ENCODE measurements at regions not wholly inside any gene's neighbourhood (a gene's known extent, or its start where the extent isn't known, plus 50 kb on each side); places are given as distances from the start of the nearest gene placed in this dataset.
"Not testable (repeated sequence)": the region's sequence is repeated elsewhere in the genome, so short reads cannot be mapped to it uniquely, and the experiment has no call there.

- Histone ChIP-seq H3K9me3 (ENCODE audit: low read length) (no peaks in the 10 kb centered on the region), H3K9ac (ENCODE audit: low read length) (no peak overlapping the region), H3K27ac (ENCODE audit: low read length) (no peak overlapping the region), H3K36me3 (ENCODE audit: insufficient read depth, low read length) (no peaks in the 10 kb centered on the region), H2AFZ (ENCODE audit: low read depth, low read length) (no peak overlapping the region), H3K9me2 (ENCODE audit: insufficient read depth, low read length) (no peaks in the 10 kb centered on the region), H3K79me2 (replicated peaks; ENCODE audit: insufficient read depth, low read length) (no peaks in the 10 kb centered on the region), H3K27me3 (ENCODE audit: insufficient read depth, low read depth, low read length) (no peaks in the 10 kb centered on the region), H3F3A (ENCODE audit: insufficient read depth, low read length, poor library complexity, severe bottlenecking) (no peaks in the 10 kb centered on the region), H3K4me3 (ENCODE audit: low read length) (no peak overlapping the region), H4K20me1 (ENCODE audit: insufficient read depth) (no peaks in the 10 kb centered on the region), H3K4me2 (ENCODE audit: low read length) (no peak overlapping the region)
- TF ChIP-seq EP300 (conservative IDR thresholded peaks at IDR 0.05; ENCODE audit: poor library complexity, severe bottlenecking) (no peak), CTCF (IDR thresholded peaks at IDR 0.05; ENCODE audit: poor library complexity, severe bottlenecking) (no peak), TAF1 (IDR thresholded peaks at IDR 0.05; ENCODE audit: low read depth) (no peak), MXI1 (conservative IDR thresholded peaks at IDR 0.05; ENCODE audit: poor library complexity, severe bottlenecking) (no peak), SMC3 (conservative IDR thresholded peaks at IDR 0.05; ENCODE audit: poor library complexity) (no peak), EZH2 (IDR thresholded peaks at IDR 0.05; ENCODE audit: borderline replicate concordance, insufficient read depth, low read length, poor library complexity, severe bottlenecking) (no peak), POLR2AphosphoS5 (IDR thresholded peaks at IDR 0.05) (no peak), REST (IDR thresholded peaks at IDR 0.05; ENCODE audit: borderline replicate concordance) (no peak), RAD21 (conservative IDR thresholded peaks at IDR 0.05) (no peak)
Observed at GRCh38 chr2:37576831-37577230, 94.6 kb downstream of the CDC42EP3 start.

GRCh38 chr2:37579192-37579713 lies 92.2 kb downstream of the CDC42EP3 start:
- Histone ChIP-seq H3K9ac (ENCODE audit: low read length) (no peak overlapping the region), H3K36me3 (ENCODE audit: insufficient read depth, low read length) (no peaks in the 10 kb centered on the region), H3K4me3 (ENCODE audit: low read length) (no peak overlapping the region), H3K27me3 (ENCODE audit: insufficient read depth, low read depth, low read length) (no peaks in the 10 kb centered on the region), H3F3A (ENCODE audit: insufficient read depth, low read length, poor library complexity, severe bottlenecking) (no peaks in the 10 kb centered on the region), H3K9me3 (ENCODE audit: low read length) (no peaks in the 10 kb centered on the region), H3K27ac (ENCODE audit: low read length) (no peak overlapping the region), H3K9me2 (ENCODE audit: insufficient read depth, low read length) (no peaks in the 10 kb centered on the region), H2AFZ (ENCODE audit: low read depth, low read length) (no peak overlapping the region), H3K79me2 (replicated peaks; ENCODE audit: insufficient read depth, low read length) (no peaks in the 10 kb centered on the region), H3K4me2 (ENCODE audit: low read length) (no peak overlapping the region), H4K20me1 (ENCODE audit: insufficient read depth) (no peaks in the 10 kb centered on the region)
- TF ChIP-seq RAD21 (conservative IDR thresholded peaks at IDR 0.05) (no peak), MXI1 (conservative IDR thresholded peaks at IDR 0.05; ENCODE audit: poor library complexity, severe bottlenecking) (no peak), TAF1 (IDR thresholded peaks at IDR 0.05; ENCODE audit: low read depth) (no peak), REST (IDR thresholded peaks at IDR 0.05; ENCODE audit: borderline replicate concordance) (no peak), EP300 (conservative IDR thresholded peaks at IDR 0.05; ENCODE audit: poor library complexity, severe bottlenecking) (no peak), CTCF (IDR thresholded peaks at IDR 0.05; ENCODE audit: poor library complexity, severe bottlenecking) (no peak), SMC3 (conservative IDR thresholded peaks at IDR 0.05; ENCODE audit: poor library complexity) (no peak), EZH2 (IDR thresholded peaks at IDR 0.05; ENCODE audit: borderline replicate concordance, insufficient read depth, low read length, poor library complexity, severe bottlenecking) (no peak), POLR2AphosphoS5 (IDR thresholded peaks at IDR 0.05) (no peak)

- not testable (repeated sequence) for H3K36me3 ChIP-seq (ENCODE audit: insufficient read depth, low read length); H3K9ac ChIP-seq (ENCODE audit: low read length); H3K79me2 ChIP-seq (replicated peaks; ENCODE audit: insufficient read depth, low read length); H3K27me3 ChIP-seq (ENCODE audit: insufficient read depth, low read depth, low read length); H4K20me1 ChIP-seq (ENCODE audit: insufficient read depth); H3K4me3 ChIP-seq (ENCODE audit: low read length); H2AFZ ChIP-seq (ENCODE audit: low read depth, low read length); H3K9me3 ChIP-seq (ENCODE audit: low read length); H3F3A ChIP-seq (ENCODE audit: insufficient read depth, low read length, poor library complexity, severe bottlenecking); H3K9me2 ChIP-seq (ENCODE audit: insufficient read depth, low read length); H3K27ac ChIP-seq (ENCODE audit: low read length); H3K4me2 ChIP-seq (ENCODE audit: low read length)
Observed at GRCh38 chr2:37579949-37580348, 91.5 kb downstream of the CDC42EP3 start.
